HG03469 (cell line): ENCODE measurements at regions not wholly inside any gene's neighbourhood (a gene's known extent, or its start where the extent isn't known, plus 50 kb on each side); places are given as distances from the start of the nearest gene placed in this dataset.
"Not testable (repeated sequence)": the region's sequence is repeated elsewhere in the genome, so short reads cannot be mapped to it uniquely, and the experiment has no call there.

Source experiments
- ATAC-seq: cut with Tn5 transposase; IDR thresholded peaks from one replicate; pipeline ENCODE4 v1.9.1; 2021; ENCODE audit warnings: mild to moderate bottlenecking, moderate library complexity, moderate number of reproducible peaks; ENCODE audit not compliant: unreplicated experiment

DNA sequence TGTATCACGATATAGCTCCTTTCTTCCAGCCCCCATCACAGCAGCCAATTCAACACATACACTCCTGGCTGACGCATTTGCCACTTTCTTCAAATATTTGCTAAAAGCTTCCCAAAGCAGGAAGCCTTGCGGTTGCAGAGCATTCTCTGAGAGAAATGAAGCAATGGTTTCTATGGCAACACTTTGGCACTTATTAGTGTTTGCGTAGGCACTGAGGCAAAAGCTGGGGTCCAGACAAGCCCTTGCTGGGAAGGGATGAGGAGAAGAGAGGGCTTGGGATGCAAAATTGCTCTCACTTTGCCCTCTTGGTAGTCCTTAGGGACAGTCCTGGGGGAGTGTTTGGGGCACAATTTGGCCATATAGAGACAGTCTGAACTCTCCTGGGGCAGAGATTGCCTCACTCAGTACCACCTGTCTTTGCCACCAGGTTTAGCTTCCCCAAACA lies 55.0 kb upstream of the PAK3 start:
- peak; percentile 67 for ATAC-seq

DNA sequence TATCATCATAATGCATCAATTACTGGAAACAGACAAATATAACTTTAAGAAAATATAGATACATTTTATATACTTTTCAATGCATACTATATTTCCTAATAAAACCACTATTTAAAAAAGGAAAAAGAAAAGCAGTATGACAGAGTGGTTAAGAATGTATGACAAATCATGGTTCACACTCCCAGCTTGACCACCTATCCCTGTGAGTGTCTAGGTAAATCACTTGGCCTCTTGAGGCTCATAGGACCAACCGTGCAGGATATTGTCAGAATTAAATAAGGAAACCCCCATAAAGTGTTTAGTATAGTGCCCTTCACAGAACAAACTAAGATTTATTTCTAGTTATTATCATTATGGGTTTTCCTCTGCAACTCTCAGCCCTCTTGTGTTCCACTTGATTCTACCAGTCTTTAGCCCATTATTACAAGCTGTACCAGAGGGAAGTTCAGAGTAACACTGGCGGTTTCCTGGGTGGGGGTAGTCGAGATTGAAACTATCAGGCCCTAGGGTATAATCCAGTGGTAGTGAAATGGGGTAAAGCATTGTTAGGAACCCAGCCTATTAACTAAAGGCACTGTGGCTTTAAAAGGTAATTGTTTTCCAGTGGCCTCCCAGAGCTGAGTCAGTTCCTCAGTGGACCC lies 55.5 kb upstream of the PAK3 start:
- peak; percentile 18 for ATAC-seq

DNA sequence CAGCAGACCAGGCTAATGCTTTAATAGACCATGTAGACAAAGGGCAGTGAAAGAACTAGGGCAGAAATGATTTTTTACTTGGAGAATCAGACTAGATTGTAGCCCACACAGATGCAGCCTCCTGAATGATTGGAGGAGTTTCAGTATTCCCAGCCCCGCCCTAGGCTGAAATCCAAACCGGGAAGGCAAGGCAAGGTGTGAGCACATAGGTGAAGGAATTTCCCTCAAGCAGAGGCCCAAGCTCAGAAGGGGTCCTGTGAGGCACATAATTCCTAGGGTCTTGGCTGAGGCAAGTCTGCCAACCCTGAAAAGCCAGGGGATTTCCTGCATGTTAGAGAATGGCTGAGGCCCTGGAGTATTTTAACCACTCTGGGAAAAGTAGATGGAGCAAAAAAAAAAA lies 56.4 kb upstream of the PAK3 start:
- ATAC-seq, result no peak

DNA sequence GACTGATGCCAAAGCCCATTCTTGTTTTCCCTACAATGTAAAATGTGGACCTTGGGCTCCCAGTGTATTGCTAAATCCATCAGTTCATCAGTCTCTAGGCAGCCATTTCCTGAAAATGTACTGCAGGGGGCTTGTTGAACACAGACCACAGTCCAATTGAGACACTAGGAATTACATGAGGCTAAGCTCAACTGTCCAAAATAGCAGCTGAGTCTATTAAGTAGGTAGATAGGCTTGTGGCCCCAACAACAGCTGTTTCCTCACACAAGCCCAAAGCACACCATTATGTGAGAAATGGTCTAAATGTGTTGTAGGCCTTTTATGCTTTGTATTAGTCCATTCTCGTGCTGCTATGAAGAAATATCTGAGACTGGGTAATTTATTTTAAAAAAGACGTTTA lies 60.0 kb upstream of the PAK3 start:
- no peak for ATAC-seq

DNA sequence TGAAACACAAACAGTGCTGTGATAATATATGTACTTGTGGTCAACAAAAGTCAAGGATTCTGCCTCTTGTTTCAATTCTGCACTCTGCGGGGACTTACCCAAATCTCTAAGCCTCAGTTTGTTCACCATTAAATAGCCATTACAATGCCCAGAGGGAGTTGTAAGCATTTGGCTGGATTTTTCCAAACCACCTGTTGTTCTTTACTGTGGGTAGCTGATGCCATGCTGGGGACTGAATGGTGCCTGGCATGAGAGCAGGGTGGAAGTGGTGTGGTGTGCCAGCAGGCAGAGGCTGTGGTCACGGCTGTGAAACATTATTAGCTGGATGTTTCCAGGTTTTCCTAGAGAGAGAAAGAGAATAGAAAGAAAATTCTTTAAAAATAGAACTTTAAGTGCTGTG lies 60.7 kb upstream of the PAK3 start:
- ATAC-seq, result no peak

DNA sequence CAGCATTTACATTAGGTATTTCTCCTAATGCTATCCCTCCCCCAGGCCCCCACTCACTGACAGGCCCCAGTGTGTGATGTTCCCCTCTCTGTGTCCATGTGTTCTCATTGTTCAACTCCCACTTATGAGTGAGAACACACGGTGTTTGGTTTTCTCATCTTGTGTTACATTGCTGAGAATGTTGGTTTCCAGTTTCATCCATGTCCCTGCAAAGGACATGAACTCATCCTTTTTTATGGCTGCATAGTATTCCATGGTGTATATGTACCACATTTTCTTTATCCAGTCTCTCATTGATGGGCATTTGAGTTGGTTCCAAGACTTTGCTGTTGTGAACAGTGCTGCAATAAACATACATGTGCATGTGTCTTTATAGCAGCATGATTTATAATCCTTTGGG lies 73.0 kb upstream of the PAK3 start:
- not testable (repeated sequence) for ATAC-seq

DNA sequence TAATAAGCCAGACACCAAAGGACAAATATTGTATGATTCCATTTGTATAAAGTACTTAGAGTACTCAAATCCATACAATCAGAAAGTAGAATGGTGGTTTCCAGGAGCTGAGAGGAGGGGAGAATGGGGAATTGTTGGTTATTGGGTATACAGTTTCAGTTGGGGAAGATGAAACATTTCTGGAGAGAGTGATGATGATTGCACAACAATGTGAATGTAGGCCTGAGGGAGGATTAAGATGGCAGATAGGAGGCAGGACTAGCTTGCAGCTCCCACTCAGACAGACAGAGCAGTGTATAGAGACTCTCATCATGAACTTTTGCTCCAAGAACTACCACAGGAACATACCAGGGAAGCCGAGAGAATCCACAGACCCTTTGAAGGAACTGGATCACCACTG lies 75.7 kb upstream of the PAK3 start:
- ATAC-seq, result no peak

DNA sequence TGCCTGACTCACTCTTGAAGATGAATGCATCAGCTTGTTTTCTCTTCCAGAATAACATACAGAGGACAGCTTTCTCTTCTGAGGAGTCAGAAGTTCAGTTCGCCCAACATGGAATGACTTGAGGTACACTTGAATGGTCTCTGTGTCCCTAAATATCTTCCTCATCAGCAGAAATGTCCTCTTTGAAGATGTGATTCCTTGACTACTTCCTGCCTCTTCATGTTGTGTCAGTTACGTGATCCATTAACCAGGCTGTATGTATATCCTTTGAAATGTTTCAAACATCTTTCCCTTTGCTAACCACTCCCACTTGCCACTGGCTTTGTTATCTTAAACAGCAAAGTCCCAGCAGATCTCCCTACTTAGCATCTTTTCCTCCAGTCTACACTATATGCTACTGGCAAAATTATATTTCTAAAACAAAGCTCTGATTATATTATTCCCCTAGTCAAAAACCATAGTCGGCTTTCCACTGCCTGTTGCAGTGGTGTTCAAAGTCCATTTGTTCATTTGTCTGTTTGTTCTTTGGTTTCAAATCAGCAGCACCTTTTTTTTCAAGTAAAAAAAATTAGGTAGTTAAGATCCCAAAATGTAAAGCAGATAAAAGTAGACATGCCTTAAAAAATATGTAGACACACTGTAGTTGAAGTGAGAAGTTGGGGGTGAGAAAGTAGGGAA lies 82.1 kb upstream of the PAK3 start:
- ATAC-seq, result no peak

DNA sequence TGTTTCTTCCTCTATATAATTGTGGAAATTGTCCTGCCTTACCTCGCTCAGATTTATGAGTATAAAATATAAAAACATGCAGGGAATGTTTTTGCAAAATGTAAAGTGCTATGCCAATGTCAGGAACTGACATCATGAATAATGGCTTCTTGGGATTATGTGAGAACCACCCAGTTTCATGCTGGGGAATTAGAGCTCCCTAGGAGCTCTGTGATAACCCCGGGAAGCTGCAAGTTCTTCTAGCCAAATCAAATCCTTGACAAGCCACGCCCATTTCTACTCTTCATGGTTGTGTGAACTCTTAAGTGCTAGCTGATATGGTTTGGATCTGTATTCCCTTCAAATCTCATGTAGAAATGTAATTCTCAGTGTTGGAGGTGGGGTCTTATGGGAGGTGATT lies 85.9 kb upstream of the PAK3 start:
- no peak for ATAC-seq

DNA sequence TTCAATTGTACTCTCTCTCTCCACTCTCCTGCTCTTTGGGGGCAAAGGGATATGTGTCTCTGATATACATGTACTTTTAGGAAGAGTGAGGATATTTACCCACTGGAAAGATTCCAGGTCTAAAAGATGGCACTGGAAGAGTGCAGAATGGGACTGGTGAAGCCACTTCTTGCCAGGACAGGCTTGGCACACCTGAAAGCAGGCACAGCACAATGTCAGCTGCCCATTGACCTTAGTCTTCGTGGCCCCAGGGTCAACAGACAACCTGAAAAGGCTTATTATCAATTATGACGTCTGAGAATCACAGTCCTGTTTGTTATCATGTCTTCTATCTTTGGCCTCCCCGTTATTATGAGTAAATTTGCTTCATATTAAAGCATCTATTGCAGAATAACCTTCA lies 86.7 kb upstream of the PAK3 start:
- no peak for ATAC-seq

DNA sequence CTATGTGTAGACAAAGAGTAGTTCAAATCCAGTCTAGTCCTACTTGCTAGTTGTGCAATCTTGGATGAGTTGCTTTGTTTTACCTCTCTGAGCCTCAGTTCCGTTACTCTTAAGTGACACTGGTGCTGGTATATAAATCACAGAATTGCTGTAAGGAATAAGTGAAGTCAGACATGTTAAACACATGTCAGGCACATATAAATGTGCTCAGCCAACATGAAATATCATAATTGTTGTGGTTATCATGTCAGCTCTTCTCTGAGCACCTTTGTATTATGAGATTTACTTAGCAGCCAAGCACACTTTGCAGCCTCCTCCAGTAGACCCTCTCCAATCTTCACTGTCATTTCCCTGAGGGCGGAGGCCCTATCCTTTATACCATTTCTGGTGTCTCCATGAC lies 87.9 kb upstream of the PAK3 start:
- no peak for ATAC-seq

DNA sequence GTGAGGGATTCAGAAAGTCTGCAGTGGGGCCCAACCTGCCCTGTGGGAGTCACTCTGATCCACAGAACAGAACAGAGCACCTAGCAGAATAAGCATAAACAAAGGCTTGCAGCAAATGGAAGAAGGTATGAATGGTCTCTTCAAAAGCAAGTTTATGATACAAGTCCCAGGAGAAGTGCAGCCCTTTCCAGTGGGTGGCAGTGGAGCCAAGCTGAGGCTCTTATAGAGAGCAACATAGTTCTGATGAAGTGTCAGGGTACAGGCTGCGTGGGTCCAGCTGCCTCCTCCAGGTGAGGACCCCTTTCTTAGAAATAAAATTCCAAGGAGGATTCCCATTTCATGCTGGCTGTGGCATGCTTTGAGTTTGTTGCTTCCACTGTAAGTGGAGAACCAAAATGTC lies 88.8 kb upstream of the PAK3 start:
- no peak for ATAC-seq

DNA sequence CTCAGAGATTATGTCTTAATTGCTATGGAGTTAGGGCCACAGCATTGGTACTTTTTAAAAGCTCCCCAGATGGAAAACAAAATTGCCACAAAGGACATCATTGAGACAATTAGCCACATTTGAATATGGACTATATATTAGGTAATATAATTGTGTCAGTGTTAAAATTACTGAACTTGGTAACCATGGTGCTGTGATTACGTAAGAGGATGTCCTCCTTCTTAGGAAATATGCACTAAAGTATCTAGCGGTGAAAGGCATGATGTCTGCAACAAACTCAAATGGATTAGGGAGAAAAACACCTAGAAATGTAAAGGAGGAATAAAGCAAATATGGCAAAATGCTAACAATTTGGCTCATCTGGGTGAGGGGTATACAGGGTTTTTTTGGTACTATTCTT lies 89.9 kb upstream of the PAK3 start:
- ATAC-seq, result no peak

DNA sequence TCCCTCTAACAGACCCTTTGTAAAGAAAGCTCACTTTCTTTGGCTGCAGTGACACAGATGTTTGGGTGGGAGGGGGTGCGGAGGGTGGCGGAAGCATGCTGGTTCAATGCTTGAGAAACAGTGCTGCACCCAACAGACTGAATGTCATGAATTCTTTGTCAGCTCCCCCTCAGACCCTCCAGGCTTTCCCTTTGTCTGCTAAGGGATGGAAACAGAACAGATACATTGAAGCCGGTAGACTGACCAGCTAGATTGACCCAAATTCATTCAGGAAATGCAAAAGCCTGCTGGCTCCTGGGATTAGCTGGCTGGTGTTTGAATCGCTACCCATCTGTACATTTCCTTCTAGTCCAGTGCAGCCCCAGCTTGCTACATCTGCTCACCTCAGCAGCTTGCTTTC lies 90.8 kb upstream of the PAK3 start:
- ATAC-seq, result no peak

DNA sequence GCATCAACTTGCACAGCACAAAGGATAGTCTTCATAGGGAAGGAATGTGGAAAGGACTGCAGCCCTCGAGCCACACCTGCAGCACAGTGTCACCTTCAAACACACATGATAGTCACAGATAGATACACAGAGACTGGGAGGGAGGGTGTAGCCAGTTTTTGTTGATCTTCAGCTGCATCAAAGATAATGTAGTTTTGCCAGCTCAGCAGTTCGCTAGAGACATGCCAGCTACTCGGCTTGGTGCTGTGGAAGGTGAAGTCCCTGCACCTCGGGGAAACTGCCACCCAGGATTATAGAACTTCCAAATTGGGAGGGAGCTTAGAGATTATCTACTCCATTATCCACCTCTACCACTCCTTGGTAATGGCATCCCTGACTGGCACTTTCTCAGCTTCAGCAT lies 92.9 kb upstream of the PAK3 start:
- no peak for ATAC-seq

DNA sequence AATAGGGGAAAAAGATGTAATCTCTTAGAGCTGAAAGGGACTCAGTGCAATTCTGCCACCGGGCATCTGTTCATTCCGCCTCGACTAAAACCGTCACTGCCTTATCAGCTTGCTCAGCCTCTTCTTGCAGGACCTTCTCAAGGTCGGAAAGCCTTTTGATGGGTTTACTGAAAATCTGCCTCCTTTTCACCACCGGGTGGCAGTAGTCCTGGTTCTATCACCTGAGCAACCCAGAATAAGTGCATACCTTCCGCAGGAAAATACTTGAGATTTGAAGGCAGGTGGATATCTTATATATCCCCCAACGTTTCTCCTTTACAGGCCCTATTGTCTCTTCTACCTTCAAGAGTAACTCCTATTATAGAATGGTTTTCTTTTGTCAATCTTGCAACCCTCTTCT lies 103.4 kb upstream of the PAK3 start:
- no peak for ATAC-seq

DNA sequence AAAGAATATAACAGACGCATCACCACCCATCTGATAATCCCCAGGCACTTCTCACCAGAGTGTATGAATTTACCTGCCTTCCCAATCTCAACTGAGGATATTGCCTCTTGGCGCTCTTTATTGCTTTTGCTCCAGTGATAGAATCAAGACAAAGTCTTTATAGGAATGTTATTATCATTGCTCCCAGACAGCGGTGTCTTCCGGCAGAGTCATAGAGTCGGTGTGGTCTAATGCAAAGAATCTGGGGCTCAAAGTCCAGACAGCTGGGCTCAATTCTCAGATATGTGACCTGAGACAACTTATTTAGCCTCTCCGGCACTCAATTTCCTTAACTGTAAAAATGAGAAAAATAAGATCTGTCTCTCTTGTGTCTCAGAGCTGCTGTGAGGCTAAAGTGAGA lies 106.1 kb upstream of the PAK3 start:
- ATAC-seq, result no peak

DNA sequence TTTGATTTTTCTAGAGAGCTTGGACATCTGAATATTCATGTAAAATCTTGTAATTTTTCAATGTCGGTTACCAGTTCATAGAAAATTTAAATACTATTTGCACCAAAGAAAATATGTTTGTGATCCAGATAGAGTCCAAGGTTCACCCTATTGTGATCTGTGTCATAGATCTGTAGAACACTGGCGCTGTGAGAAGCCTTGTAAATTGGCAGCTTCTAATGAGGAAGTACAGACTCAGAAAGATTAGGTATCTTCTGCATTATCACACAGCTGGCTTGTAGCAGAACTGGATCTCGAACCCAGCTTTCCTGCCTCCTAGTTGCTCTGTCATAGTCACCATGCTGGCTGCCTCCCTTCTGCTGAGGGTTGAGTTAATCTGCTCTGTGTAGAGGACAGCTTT lies 106.5 kb upstream of the PAK3 start:
- no peak for ATAC-seq

DNA sequence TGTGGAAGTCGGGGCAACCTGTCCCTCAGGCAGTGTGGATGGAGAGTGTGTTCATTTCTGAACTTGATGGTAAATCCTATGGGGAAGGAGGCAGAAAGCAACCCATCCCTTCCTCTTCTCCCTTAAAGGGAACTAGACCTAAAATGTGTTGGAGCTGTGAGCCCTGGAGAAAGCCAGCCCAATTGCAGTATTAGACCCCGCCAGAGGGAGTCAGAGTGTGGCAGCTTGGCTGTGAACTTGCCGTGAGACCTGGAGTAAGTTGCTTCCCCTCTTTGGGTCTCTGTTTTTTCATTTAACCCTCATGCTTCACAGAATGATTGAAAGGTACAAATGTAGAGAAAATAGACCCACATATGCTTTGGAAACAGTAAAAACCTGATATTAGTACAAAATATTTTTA lies 108.7 kb upstream of the PAK3 start:
- ATAC-seq, result no peak

DNA sequence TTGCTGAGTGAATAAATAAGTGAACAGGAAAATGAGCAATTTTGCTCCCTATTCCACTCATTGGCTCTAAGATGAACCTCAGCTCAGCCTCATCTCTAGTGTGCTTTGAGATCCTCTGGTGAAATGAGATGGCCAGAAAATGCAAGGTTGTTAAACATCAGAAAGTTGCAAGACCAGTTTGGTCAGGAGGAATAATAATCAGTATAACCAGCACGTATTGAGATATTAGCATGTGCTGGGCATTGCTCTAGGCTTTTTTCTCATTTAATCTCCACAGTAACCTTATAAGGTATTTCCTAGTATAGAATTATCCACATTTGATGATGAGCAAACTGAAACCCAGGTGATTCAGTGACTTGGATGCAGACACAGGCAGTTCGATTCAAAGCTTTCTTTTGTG lies 110.5 kb upstream of the PAK3 start:
- ATAC-seq, result no peak

DNA sequence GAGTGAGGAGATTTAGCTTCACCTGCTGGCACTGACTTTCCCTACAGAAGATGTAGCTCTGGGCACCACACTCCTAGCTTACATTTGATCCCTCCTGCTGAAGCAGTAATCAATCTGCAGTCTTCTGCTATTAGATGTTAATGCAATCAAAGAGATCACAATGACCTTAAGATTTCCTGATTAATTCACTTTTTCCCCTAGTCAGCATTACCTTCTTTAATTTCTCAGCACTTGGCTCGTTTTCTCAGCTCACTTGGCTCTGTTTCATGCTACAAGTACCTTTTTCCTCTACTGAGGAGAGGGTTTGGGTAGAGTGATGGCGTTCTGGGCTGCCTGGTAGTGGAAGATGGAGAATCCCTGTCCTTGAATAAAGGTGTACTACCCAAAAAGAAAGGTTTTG lies 113.0 kb upstream of the PAK3 start:
- no peak for ATAC-seq

DNA sequence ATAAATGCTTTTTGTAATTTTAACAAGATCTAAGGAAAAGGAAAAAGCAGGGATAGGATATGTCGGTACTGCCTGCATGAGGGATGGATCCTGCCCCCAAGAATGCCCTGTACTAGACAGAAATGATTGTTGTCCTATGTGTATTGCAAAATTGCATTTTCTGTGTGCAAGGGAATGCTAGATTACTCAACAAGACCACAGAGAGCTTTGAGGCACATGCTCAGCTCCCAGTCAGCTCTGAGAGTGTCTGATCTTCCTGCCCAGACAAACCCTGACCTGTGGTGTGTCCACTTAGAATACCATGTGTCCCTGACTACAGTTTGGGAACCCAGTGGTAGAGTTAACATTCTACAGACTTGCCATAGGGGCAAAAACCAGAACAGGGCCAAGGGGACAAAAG lies 129.2 kb upstream of the PAK3 start:
- no peak for ATAC-seq

DNA sequence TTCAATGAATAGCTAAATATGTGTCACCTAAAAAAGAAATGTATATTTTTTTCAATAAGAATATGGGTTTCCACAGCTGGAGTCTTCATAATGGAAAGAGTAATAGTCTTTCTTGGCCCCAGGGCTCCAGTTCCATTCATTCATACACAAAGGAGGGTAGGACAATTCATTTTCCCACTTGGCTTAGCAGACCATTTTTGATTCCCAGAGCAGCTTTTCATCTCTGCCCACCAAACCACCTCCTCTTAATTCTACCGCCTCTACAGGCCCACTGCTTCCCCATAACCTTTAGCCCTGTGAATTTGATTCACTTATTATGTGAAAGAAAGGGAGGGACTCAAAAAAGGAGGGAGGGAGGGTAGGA lies 129.9 kb upstream of the PAK3 start:
- ATAC-seq, result no peak
